ENCODE measurements at regions not wholly inside any gene's neighbourhood (a gene's known extent, or its start where the extent isn't known, plus 50 kb on each side); places are given as distances from the start of the nearest gene placed in this dataset.

DNA sequence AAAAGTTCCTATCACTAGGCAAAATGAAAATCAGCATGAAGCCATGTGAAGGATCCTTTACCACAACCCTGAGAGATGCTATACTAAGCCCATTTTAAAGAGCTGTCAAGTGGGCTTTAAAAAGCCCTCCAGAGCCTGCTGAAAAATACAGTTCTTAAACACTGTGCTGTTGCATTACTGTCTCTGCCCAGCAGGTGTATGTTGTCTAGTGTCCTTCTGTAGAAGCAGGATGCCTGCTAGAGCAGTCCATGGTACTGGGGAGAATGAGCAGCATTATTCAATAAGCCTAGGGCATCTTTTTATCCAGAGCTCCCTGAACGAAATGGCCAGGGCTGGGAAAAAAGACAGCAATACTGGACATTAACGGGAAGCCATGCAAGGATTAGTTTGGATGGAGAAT lies 126.2 kb upstream of the PLCXD3 start:
- Histone ChIP-seq H3K4me3 (no peak overlapping the region), H3K9me3 (ENCODE audit: low read depth) (no peaks in the 10 kb centered on the region), H3K79me2 (no peaks in the 10 kb centered on the region), H3K9me2 (replicated peaks; ENCODE audit: insufficient read depth) (no peaks in the 10 kb centered on the region), H3K4me2 (no peak overlapping the region), H3K4me1 (ENCODE audit: insufficient read depth) (no peaks in the 10 kb centered on the region), H3K27me3 (no peaks in the 10 kb centered on the region), H2AFZ (no peak overlapping the region), H3K27ac (no peak overlapping the region), H3K36me3 (replicated peaks; ENCODE audit: insufficient read depth, low read depth) (no peaks in the 10 kb centered on the region), H4K20me1 (ENCODE audit: insufficient read depth, poor library complexity, severe bottlenecking) (no peaks in the 10 kb centered on the region)
- WGBS (ENCODE audit: low lambda C conversion rate, missing lambda C conversion rate) = 84% methylated on average over 2 of the region's 2 CpGs
- DNase-seq (ENCODE audit: low spot score) = peak; percentile 31
- no peak for TF ChIP-seq EZH2phosphoT487 (IDR thresholded peaks at IDR 0.05; ENCODE audit: low read depth, severe bottlenecking, unreplicated experiment)
- TF ChIP-seq, protein P1, sequence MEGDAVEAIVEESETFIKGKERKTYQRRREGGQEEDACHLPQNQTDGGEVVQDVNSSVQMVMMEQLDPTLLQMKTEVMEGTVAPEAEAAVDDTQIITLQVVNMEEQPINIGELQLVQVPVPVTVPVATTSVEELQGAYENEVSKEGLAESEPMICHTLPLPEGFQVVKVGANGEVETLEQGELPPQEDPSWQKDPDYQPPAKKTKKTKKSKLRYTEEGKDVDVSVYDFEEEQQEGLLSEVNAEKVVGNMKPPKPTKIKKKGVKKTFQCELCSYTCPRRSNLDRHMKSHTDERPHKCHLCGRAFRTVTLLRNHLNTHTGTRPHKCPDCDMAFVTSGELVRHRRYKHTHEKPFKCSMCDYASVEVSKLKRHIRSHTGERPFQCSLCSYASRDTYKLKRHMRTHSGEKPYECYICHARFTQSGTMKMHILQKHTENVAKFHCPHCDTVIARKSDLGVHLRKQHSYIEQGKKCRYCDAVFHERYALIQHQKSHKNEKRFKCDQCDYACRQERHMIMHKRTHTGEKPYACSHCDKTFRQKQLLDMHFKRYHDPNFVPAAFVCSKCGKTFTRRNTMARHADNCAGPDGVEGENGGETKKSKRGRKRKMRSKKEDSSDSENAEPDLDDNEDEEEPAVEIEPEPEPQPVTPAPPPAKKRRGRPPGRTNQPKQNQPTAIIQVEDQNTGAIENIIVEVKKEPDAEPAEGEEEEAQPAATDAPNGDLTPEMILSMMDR (IDR thresholded peaks at IDR 0.05; ENCODE audit: poor library complexity) = peak; percentile 26
- TF ChIP-seq EZH2 (IDR thresholded peaks at IDR 0.05; ENCODE audit: borderline replicate concordance) = no peak

DNA sequence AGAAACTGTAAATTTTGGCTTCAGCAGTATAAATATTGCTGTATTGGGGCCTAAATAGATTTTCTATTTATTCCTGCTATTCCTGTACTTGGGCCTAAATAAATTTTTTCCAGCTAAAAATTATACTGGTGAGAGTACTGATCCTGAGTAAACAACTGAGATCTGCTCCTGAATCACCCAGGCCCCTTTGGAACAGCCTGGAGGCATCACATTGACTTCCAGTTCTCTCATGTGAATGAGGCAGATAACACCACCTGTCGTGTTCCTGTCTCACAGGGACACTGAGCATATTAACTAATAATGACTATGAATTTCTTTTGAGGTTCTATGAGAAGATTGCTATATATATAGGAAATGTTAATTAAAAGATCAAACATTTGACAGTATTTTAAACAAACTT lies 119.5 kb upstream of the PLCXD3 start:
- H3K4me1 ChIP-seq (ENCODE audit: insufficient read depth) = no peaks in the 10 kb centered on the region
- no peak overlapping the region for H2AFZ ChIP-seq
- no peaks in the 10 kb centered on the region for H3K79me2 ChIP-seq
- H3K27me3 ChIP-seq = no peaks in the 10 kb centered on the region
- TF ChIP-seq EZH2 (IDR thresholded peaks at IDR 0.05; ENCODE audit: borderline replicate concordance) = no peak
- no peak for TF ChIP-seq EZH2phosphoT487 (IDR thresholded peaks at IDR 0.05; ENCODE audit: low read depth, severe bottlenecking, unreplicated experiment)
- TF ChIP-seq, protein P1 (IDR thresholded peaks at IDR 0.05; ENCODE audit: poor library complexity) = no peak
- H4K20me1 ChIP-seq (ENCODE audit: insufficient read depth, poor library complexity, severe bottlenecking) = no peaks in the 10 kb centered on the region
- no peak overlapping the region for H3K4me2 ChIP-seq
- no peak for DNase-seq (ENCODE audit: low spot score)
- no peaks in the 10 kb centered on the region for H3K36me3 ChIP-seq (replicated peaks; ENCODE audit: insufficient read depth, low read depth)
- no peak overlapping the region for H3K27ac ChIP-seq
- no peaks in the 10 kb centered on the region for H3K9me2 ChIP-seq (replicated peaks; ENCODE audit: insufficient read depth)
- no peak overlapping the region for H3K4me3 ChIP-seq
- 61% methylated on average over 1 of the region's 1 CpG for WGBS (ENCODE audit: low lambda C conversion rate, missing lambda C conversion rate)
- H3K9me3 ChIP-seq (ENCODE audit: low read depth) = no peaks in the 10 kb centered on the region

DNA sequence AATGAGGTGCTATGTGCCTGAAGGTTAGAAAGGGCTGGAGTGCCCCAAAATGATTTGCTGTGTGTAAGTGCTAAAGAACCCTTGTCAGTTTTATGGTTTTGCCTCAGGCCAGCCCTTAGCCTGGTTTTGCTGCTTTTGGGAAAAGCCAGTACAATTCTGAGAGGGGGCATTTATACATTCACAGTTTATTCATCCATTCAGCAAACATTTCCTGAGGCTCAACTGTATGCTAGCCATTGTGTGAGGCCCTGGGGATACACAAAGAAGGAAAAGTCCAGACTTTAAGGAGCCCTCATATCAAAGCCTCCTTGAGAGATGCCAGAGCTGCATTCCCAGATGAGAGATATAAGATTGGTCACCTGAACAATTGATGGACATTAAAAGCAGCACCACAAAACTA lies 115.2 kb upstream of the PLCXD3 start:
- Histone ChIP-seq H3K4me2 (no peak overlapping the region), H4K20me1 (ENCODE audit: insufficient read depth, poor library complexity, severe bottlenecking) (no peaks in the 10 kb centered on the region), H3K9me3 (ENCODE audit: low read depth) (no peaks in the 10 kb centered on the region), H3K27me3 (no peaks in the 10 kb centered on the region), H3K4me3 (no peak overlapping the region), H3K27ac (no peak overlapping the region), H3K9me2 (replicated peaks; ENCODE audit: insufficient read depth) (no peaks in the 10 kb centered on the region), H3K79me2 (no peaks in the 10 kb centered on the region), H3K36me3 (replicated peaks; ENCODE audit: insufficient read depth, low read depth) (no peaks in the 10 kb centered on the region), H3K4me1 (ENCODE audit: insufficient read depth) (no peaks in the 10 kb centered on the region), H2AFZ (no peak overlapping the region)
- no peak for DNase-seq (ENCODE audit: low spot score)
- TF ChIP-seq, protein P1 (IDR thresholded peaks at IDR 0.05; ENCODE audit: poor library complexity) = no peak
- no peak for TF ChIP-seq EZH2phosphoT487 (IDR thresholded peaks at IDR 0.05; ENCODE audit: low read depth, severe bottlenecking, unreplicated experiment)
- TF ChIP-seq EZH2 (IDR thresholded peaks at IDR 0.05; ENCODE audit: borderline replicate concordance) = no peak

DNA sequence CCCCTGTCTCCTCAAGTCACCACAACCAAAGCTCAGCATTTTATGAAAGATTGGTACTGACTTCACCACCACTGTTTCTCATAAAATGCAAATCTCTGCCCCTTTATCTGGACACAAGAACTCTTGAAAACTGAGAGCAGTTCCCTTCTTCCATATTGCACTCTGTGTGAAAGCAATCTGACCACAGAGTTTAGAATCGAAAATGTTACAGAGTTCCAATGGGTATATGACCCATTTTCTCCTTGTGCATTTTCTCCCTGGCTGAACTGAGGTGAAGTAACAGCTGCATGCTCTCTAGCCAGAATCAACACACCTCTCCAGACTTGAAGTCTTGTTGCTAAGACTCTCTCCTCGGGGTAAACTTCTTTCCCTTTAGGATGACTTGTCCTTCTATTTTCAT lies 111.0 kb upstream of the PLCXD3 start:
- Histone ChIP-seq H3K9me2 (replicated peaks; ENCODE audit: insufficient read depth) (no peaks in the 10 kb centered on the region), H3K4me1 (ENCODE audit: insufficient read depth) (no peaks in the 10 kb centered on the region), H3K36me3 (replicated peaks; ENCODE audit: insufficient read depth, low read depth) (no peaks in the 10 kb centered on the region), H3K4me2 (no peak overlapping the region), H3K27me3 (no peaks in the 10 kb centered on the region), H3K27ac (no peak overlapping the region), H3K79me2 (no peaks in the 10 kb centered on the region), H3K4me3 (no peak overlapping the region), H3K9me3 (ENCODE audit: low read depth) (no peaks in the 10 kb centered on the region), H2AFZ (no peak overlapping the region), H4K20me1 (ENCODE audit: insufficient read depth, poor library complexity, severe bottlenecking) (no peaks in the 10 kb centered on the region)
- TF ChIP-seq, protein P1 (IDR thresholded peaks at IDR 0.05; ENCODE audit: poor library complexity) = no peak
- TF ChIP-seq EZH2 (IDR thresholded peaks at IDR 0.05; ENCODE audit: borderline replicate concordance) (no peak), EZH2phosphoT487 (IDR thresholded peaks at IDR 0.05; ENCODE audit: low read depth, severe bottlenecking, unreplicated experiment) (no peak)
- 50% methylated on average over 2 of the region's 2 CpGs for WGBS (ENCODE audit: low lambda C conversion rate, missing lambda C conversion rate)
- DNase-seq (ENCODE audit: low spot score) = no peak
